ENCODE measurements at regions not wholly inside any gene's neighbourhood (a gene's known extent, or its start where the extent isn't known, plus 50 kb on each side); places are given as distances from the start of the nearest gene placed in this dataset.
"Not testable (repeated sequence)": the region's sequence is repeated elsewhere in the genome, so short reads cannot be mapped to it uniquely, and the experiment has no call there.

DNA sequence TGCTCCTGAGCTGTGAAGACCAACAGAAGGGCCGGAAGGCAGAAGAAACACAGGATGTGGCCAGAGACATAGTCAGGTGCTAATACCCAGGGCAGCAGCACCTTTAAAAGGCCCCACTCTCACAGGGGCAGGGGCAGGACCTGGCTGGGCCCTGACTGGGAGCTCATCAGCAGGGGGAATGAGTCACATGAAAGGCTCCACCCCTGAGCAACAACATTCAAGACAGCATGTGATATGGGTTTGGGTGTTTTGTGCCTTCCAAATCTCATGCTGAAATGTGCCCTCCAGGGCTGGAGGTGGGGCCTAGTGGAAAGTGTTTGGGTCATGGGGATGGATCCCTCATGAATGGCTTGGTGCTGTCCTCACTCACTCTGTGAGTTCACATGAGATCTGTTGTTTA, 181.7 kb downstream of the ERCC6L2 start:
- Histone ChIP-seq H3K4me1 (peaks cover 13% of the 10 kb centered on the region), H3K27ac (no peak overlapping the region), H3K4me3 (no peak overlapping the region), H3K4me2 (no peak overlapping the region), H3K9me3 (0 out of 3 replicates have a peak, but pooled peaks cover 3% of the 10 kb centered on the region)
- DNase-seq (ENCODE audit: low read depth in 1 of 2, low spot score in 1 of 2) (no peak), ATAC-seq (no peak), FAIRE-seq (no peak)
- POLR2A ChIA-PET = no interaction called here
- no peak for TF ChIP-seq EHF (CRISPR knock-in tag; IDR thresholded peaks at IDR 0.05)
- TF ChIP-seq ZNF302 (CRISPR knock-in tag; IDR thresholded peaks at IDR 0.05) = no peak
- no peak for TF ChIP-seq CBX2 (IDR thresholded peaks at IDR 0.05; ENCODE audit: borderline replicate concordance, low read depth)
- no peak for TF ChIP-seq POLR2A (IDR thresholded peaks at IDR 0.05; ENCODE audit: low read length)
- TF ChIP-seq ZFP36 (IDR thresholded peaks at IDR 0.05; ENCODE audit: borderline replicate concordance, partially characterized antibody) = no peak
- no peak for TF ChIP-seq HDAC2 (IDR thresholded peaks at IDR 0.05)
- TF ChIP-seq RFX5 (IDR thresholded peaks at IDR 0.05) = no peak
- TF ChIP-seq GATA3 (IDR thresholded peaks at IDR 0.05; ENCODE audit: borderline replicate concordance) = no peak
- TF ChIP-seq FOSL2 (IDR thresholded peaks at IDR 0.05) = no peak
- no peak for TF ChIP-seq FOSL2 (CRISPR knock-in tag; IDR thresholded peaks at IDR 0.05)
- TF ChIP-seq NR3C1 (IDR thresholded peaks at IDR 0.05) = no peak
- no peak for TF ChIP-seq CEBPB (IDR thresholded peaks at IDR 0.05)
- TF ChIP-seq, protein P1, sequence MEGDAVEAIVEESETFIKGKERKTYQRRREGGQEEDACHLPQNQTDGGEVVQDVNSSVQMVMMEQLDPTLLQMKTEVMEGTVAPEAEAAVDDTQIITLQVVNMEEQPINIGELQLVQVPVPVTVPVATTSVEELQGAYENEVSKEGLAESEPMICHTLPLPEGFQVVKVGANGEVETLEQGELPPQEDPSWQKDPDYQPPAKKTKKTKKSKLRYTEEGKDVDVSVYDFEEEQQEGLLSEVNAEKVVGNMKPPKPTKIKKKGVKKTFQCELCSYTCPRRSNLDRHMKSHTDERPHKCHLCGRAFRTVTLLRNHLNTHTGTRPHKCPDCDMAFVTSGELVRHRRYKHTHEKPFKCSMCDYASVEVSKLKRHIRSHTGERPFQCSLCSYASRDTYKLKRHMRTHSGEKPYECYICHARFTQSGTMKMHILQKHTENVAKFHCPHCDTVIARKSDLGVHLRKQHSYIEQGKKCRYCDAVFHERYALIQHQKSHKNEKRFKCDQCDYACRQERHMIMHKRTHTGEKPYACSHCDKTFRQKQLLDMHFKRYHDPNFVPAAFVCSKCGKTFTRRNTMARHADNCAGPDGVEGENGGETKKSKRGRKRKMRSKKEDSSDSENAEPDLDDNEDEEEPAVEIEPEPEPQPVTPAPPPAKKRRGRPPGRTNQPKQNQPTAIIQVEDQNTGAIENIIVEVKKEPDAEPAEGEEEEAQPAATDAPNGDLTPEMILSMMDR (IDR thresholded peaks at IDR 0.05) = no peak
- TF ChIP-seq ESRRA (IDR thresholded peaks at IDR 0.05; ENCODE audit: borderline replicate concordance, low read length) = no peak
- TF ChIP-seq, protein P2, sequence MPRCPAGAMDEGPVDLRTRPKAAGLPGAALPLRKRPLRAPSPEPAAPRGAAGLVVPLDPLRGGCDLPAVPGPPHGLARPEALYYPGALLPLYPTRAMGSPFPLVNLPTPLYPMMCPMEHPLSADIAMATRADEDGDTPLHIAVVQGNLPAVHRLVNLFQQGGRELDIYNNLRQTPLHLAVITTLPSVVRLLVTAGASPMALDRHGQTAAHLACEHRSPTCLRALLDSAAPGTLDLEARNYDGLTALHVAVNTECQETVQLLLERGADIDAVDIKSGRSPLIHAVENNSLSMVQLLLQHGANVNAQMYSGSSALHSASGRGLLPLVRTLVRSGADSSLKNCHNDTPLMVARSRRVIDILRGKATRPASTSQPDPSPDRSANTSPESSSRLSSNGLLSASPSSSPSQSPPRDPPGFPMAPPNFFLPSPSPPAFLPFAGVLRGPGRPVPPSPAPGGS (IDR thresholded peaks at IDR 0.05) = no peak
- TF ChIP-seq FOXS1 (CRISPR knock-in tag; IDR thresholded peaks at IDR 0.05) = no peak
- TF ChIP-seq FOSB (CRISPR knock-in tag; IDR thresholded peaks at IDR 0.05) = no peak
- TF ChIP-seq, protein P3, sequence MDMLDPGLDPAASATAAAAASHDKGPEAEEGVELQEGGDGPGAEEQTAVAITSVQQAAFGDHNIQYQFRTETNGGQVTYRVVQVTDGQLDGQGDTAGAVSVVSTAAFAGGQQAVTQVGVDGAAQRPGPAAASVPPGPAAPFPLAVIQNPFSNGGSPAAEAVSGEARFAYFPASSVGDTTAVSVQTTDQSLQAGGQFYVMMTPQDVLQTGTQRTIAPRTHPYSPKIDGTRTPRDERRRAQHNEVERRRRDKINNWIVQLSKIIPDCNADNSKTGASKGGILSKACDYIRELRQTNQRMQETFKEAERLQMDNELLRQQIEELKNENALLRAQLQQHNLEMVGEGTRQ (IDR thresholded peaks at IDR 0.05) = no peak
- TF ChIP-seq HOXA7 (CRISPR knock-in tag; IDR thresholded peaks at IDR 0.05) = no peak
- TF ChIP-seq, protein P4, sequence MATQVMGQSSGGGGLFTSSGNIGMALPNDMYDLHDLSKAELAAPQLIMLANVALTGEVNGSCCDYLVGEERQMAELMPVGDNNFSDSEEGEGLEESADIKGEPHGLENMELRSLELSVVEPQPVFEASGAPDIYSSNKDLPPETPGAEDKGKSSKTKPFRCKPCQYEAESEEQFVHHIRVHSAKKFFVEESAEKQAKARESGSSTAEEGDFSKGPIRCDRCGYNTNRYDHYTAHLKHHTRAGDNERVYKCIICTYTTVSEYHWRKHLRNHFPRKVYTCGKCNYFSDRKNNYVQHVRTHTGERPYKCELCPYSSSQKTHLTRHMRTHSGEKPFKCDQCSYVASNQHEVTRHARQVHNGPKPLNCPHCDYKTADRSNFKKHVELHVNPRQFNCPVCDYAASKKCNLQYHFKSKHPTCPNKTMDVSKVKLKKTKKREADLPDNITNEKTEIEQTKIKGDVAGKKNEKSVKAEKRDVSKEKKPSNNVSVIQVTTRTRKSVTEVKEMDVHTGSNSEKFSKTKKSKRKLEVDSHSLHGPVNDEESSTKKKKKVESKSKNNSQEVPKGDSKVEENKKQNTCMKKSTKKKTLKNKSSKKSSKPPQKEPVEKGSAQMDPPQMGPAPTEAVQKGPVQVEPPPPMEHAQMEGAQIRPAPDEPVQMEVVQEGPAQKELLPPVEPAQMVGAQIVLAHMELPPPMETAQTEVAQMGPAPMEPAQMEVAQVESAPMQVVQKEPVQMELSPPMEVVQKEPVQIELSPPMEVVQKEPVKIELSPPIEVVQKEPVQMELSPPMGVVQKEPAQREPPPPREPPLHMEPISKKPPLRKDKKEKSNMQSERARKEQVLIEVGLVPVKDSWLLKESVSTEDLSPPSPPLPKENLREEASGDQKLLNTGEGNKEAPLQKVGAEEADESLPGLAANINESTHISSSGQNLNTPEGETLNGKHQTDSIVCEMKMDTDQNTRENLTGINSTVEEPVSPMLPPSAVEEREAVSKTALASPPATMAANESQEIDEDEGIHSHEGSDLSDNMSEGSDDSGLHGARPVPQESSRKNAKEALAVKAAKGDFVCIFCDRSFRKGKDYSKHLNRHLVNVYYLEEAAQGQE (IDR thresholded peaks at IDR 0.05) = no peak
- CTCF ChIA-PET = no interaction called here
- 80% methylated on average over 1 of the region's 1 CpG for WGBS (ENCODE audit: missing lambda C conversion rate)

DNA sequence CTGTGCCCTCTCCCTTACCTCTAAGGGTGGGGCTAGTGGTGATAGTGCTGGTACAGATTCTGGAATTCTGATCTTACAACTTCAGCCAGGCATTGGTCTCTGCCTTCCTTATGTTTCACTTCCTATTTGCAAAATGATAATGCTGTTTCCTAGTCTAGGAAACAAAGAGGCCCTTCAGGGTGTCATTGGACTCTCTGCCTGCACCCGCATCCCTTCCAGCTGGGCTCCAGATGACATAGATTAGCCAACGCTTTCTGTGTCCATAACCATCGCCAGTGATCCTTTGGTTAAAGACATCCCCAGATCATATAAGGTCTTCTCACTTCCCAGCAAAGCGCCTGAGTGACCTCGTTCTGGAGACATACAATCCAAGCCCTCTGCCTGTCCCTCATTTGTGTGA, 180.7 kb downstream of the ERCC6L2 start:
- DNase-seq (ENCODE audit: low read depth in 1 of 2, low spot score in 1 of 2) (no peak), FAIRE-seq (no peak), ATAC-seq (no peak)
- H3K9me3 ChIP-seq = 0 out of 3 replicates have a peak, but pooled peaks cover 3% of the 10 kb centered on the region
- ChIA-PET POLR2A (no interaction called here), CTCF (interaction anchor here (1.8 kb wide), 1 partner anchor 10 kb away, joined by 4 read pairs; no protein-coding TSS in a partner anchor)
- no peak overlapping the region for H3K4me3 ChIP-seq
- H3K27ac ChIP-seq = no peak overlapping the region
- TF ChIP-seq KDM1A (IDR thresholded peaks at IDR 0.05; ENCODE audit: low read depth) (no peak), POLR2AphosphoS2 (conservative IDR thresholded peaks at IDR 0.05; ENCODE audit: low read length) (no peak)
- TF ChIP-seq, protein P2 (IDR thresholded peaks at IDR 0.05) = no peak
- TF ChIP-seq, protein P3 (IDR thresholded peaks at IDR 0.05) = no peak
- H3K4me1 ChIP-seq = peaks cover 5% of the 10 kb centered on the region; the same call in 2 of the 3 replicates
- 80% methylated on average over 5 of the region's 5 CpGs for WGBS (ENCODE audit: missing lambda C conversion rate)
- no peak overlapping the region for H3K4me2 ChIP-seq

DNA sequence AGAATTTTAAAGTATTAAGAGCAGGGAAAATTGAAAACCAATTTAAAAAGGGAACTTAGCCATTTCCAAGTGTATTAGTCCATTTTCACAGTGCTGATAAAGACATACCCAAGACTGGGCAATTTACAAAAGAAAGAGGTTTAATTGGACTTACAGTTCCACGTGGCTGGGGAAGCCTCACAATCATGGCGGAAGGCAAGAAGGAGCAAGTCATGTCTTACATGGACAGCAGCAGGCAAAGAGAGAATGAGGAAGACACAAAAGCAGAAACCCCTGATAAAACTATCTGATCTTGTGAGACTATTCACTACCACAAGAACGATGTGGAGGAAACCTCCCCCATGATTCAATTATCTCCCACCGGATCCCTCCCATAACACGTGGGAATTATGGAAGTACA, 178.8 kb downstream of the ERCC6L2 start:
- ATAC-seq; POLR2A ChIA-PET; FAIRE-seq; CTCF ChIA-PET; H3K27ac ChIP-seq; H3K4me2 ChIP-seq; DNase-seq (ENCODE audit: low read depth in 1 of 2, low spot score in 1 of 2); H3K4me3 ChIP-seq; H3K9me3 ChIP-seq; H3K4me1 ChIP-seq: not testable (repeated sequence)
- 59% methylated on average over 5 of the region's 5 CpGs for WGBS (ENCODE audit: missing lambda C conversion rate)
